Neural progenitor cell (in vitro differentiated cells): ENCODE measurements at regions not wholly inside any gene's neighbourhood (a gene's known extent, or its start where the extent isn't known, plus 50 kb on each side); places are given as distances from the start of the nearest gene placed in this dataset.

Source experiments
- DNase-seq: peaks from one replicate; pipeline ENCODE4 v3.0.0-alpha.2; 2016; ENCODE audit warnings: low spot score
- H2AFZ ChIP-seq: fragments of 200-600 bp; sonication (generic); replicated peaks from 2 replicates; pipeline ENCODE4 v1.6.1; 2016; ENCODE audit warnings: antibody characterized with exemption
- H3F3A ChIP-seq: fragments of 200-600 bp; sonication (generic); 2 replicates; pipeline ENCODE4 v1.6.1; 2016; ENCODE audit warnings: antibody characterized with exemption, low read depth
- H3K27ac ChIP-seq: fragments of 200-600 bp; sonication (generic); 2 replicates; pipeline ENCODE4 v1.5.1; 2016; ENCODE audit warnings: mild to moderate bottlenecking
- H3K27me3 ChIP-seq: fragments of 200-600 bp; sonication (generic); 2 replicates; pipeline ENCODE4 v1.6.1; 2016; ENCODE audit warnings: mild to moderate bottlenecking, moderate library complexity
- H3K36me3 ChIP-seq: fragments of 200-600 bp; sonication (generic); 2 replicates; pipeline ENCODE4 v1.5.1; 2016
- H3K4me1 ChIP-seq: fragments of 200-600 bp; sonication (generic); 2 replicates; pipeline ENCODE4 v1.6.1; 2016; ENCODE audit warnings: mixed run types
- H3K4me2 ChIP-seq: fragments of 200-600 bp; sonication (generic); 2 replicates; pipeline ENCODE4 v1.6.1; 2016
- H3K4me3 ChIP-seq: fragments of 200-600 bp; sonication (generic); 2 replicates; pipeline ENCODE4 v1.5.1; 2016
- H3K79me2 ChIP-seq: fragments of 200-600 bp; sonication (generic); 2 replicates; pipeline ENCODE4 v1.6.1; 2016; ENCODE audit warnings: low read depth
- H3K9ac ChIP-seq: fragments of 200-600 bp; sonication (generic); 2 replicates; pipeline ENCODE4 v1.6.1; 2016
- H3K9me3 ChIP-seq: fragments of 200-600 bp; sonication (generic); 2 replicates; pipeline ENCODE4 v1.5.1; 2016; ENCODE audit warnings: low read depth
- H4K20me1 ChIP-seq: fragments of 200-600 bp; sonication (generic); 2 replicates; pipeline ENCODE4 v1.6.1; 2016; ENCODE audit warnings: low read depth
- H3K27ac Mint-ChIP-seq: 3 replicates; pipeline ENCODE4 v1.8.0; 2021; ENCODE audit warnings: mixed read lengths
- H3K27me3 Mint-ChIP-seq: 2 replicates; pipeline ENCODE4 v1.8.0; 2022; ENCODE audit warnings: low read depth, mild to moderate bottlenecking, inconsistent platforms, moderate library complexity, mixed read lengths; ENCODE audit not compliant: insufficient read depth
- H3K36me3 Mint-ChIP-seq: 3 replicates; pipeline ENCODE4 v1.8.0; 2021; ENCODE audit warnings: mixed read lengths
- H3K4me1 Mint-ChIP-seq: 3 replicates; pipeline ENCODE4 v1.8.0; 2021; ENCODE audit warnings: mixed read lengths
- H3K4me3 Mint-ChIP-seq: 3 replicates; pipeline ENCODE4 v1.8.0; 2021; ENCODE audit warnings: mild to moderate bottlenecking, moderate library complexity, mixed read lengths
- H3K9me3 Mint-ChIP-seq: 3 replicates; pipeline ENCODE4 v1.8.0; 2020; ENCODE audit warnings: mixed read lengths
- EZH2 ChIP-seq: fragments of 200-600 bp; sonication (generic); IDR thresholded peaks from 2 replicates; pipeline ENCODE4 v1.6.1; 2017; ENCODE audit warnings: antibody characterized with exemption, mild to moderate bottlenecking, moderate library complexity
- EZH2phosphoT487 ChIP-seq: fragments of 200-600 bp; sonication (generic); IDR thresholded peaks from 2 replicates; pipeline ENCODE4 v1.6.1; 2017; ENCODE audit warnings: antibody characterized with exemption
- TF ChIP-seq, protein P1 (sequence below): fragments of 200-600 bp; sonication (generic); IDR thresholded peaks from 2 replicates; pipeline ENCODE4 v1.5.1; 2017; ENCODE audit warnings: antibody characterized with exemption, mild to moderate bottlenecking

DNA sequence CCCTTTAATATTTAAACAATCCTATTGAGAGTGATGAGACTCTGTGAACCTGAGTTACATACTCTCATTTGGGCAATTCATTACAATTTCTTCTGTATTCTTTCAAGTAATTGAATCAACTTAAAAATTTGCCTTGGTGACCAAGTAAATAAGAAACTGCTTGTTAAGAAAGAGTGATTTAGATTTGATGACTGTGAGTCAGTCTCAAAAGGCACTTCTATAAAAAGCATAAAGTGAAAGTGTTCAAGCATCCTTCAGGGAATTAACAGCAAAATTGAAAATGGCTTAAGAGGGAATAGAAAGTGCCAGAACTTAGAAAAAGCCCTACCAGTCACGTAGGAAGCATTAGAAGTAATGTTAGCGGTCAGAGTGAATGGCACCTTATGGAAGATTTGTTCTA is 654.7 kb downstream of the EPM2A start:
- Mint-ChIP-seq H3K4me3 (no peak overlapping the region), H3K27me3 (peaks cover 2% of the 10 kb centered on the region), H3K9me3 (no peaks in the 10 kb centered on the region), H3K27ac (no peak overlapping the region), H3K36me3 (no peaks in the 10 kb centered on the region), H3K4me1 (no peaks in the 10 kb centered on the region)
- Histone ChIP-seq H3K4me3 (no peak overlapping the region), H3K36me3 (no peaks in the 10 kb centered on the region), H3K27ac (no peak overlapping the region), H3K9me3 (no peaks in the 10 kb centered on the region), H2AFZ (no peak overlapping the region), H3K79me2 (no peaks in the 10 kb centered on the region), H3K27me3 (no peaks in the 10 kb centered on the region), H3F3A (no peaks in the 10 kb centered on the region), H3K4me1 (no peaks in the 10 kb centered on the region), H3K9ac (no peak overlapping the region), H3K4me2 (no peak overlapping the region), H4K20me1 (no peaks in the 10 kb centered on the region)
- no peak for DNase-seq
- TF ChIP-seq EZH2phosphoT487 (no peak), EZH2 (no peak)
- TF ChIP-seq, protein P1, sequence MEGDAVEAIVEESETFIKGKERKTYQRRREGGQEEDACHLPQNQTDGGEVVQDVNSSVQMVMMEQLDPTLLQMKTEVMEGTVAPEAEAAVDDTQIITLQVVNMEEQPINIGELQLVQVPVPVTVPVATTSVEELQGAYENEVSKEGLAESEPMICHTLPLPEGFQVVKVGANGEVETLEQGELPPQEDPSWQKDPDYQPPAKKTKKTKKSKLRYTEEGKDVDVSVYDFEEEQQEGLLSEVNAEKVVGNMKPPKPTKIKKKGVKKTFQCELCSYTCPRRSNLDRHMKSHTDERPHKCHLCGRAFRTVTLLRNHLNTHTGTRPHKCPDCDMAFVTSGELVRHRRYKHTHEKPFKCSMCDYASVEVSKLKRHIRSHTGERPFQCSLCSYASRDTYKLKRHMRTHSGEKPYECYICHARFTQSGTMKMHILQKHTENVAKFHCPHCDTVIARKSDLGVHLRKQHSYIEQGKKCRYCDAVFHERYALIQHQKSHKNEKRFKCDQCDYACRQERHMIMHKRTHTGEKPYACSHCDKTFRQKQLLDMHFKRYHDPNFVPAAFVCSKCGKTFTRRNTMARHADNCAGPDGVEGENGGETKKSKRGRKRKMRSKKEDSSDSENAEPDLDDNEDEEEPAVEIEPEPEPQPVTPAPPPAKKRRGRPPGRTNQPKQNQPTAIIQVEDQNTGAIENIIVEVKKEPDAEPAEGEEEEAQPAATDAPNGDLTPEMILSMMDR = no peak

DNA sequence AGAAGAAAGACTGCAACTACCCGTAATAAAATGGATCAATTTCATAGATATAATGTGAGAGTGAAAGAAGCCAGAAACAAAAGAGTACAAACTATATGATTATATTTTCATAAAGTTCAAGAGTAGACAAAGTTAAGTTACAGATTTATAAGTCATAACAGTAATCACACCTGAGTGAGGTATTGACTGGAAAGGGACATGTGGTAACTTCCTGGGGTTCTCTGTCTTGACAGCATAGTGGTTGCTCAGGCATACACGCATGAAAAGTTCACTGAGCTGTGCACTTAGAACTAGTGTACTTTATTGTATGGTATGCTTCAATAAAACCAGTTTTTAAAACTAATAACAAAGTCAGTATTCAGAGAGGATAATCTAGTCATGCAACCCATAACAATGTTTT is 653.6 kb downstream of the EPM2A start:
- no peak overlapping the region for H3K4me3 ChIP-seq
- H3K27ac Mint-ChIP-seq = no peak overlapping the region
- no peak overlapping the region for H3K9ac ChIP-seq
- H3K4me3 Mint-ChIP-seq = no peak overlapping the region
- H4K20me1 ChIP-seq = no peaks in the 10 kb centered on the region
- H3K4me2 ChIP-seq = no peak overlapping the region
- no peak overlapping the region for H2AFZ ChIP-seq
- peaks cover 4% of the 10 kb centered on the region for H3K4me1 Mint-ChIP-seq
- no peak for DNase-seq
- H3K9me3 ChIP-seq = no peaks in the 10 kb centered on the region
- H3K27me3 ChIP-seq = no peaks in the 10 kb centered on the region
- no peaks in the 10 kb centered on the region for H3K79me2 ChIP-seq
- H3K9me3 Mint-ChIP-seq = no peaks in the 10 kb centered on the region
- TF ChIP-seq EZH2phosphoT487 (no peak), EZH2 (no peak)
- TF ChIP-seq, protein P1 = no peak
- H3K4me1 ChIP-seq = no peaks in the 10 kb centered on the region
- peaks cover 2% of the 10 kb centered on the region for H3K27me3 Mint-ChIP-seq
- no peaks in the 10 kb centered on the region for H3K36me3 Mint-ChIP-seq
- H3K27ac ChIP-seq = no peak overlapping the region
- H3K36me3 ChIP-seq = no peaks in the 10 kb centered on the region
- H3F3A ChIP-seq = no peaks in the 10 kb centered on the region

DNA sequence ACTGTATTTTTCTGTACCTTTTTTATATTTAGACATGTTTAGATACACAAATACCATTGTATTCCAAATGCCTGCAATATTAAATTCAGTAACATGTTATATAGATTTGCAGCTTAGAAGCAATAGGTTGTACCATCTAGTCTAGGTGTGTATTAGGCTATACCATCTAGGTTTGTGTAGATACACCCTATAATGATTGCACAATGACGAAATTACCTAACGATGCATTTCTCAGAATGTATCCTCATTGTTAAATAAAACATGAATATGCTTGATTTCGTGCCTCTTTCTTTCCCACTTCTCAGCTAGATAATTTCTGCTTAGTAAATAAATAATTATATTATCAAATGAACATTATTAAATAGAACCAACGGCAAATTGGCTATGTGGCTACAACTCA is 653.0 kb downstream of the EPM2A start:
- Histone ChIP-seq H3K4me3 (no peak overlapping the region), H4K20me1 (no peaks in the 10 kb centered on the region), H3K9me3 (no peaks in the 10 kb centered on the region), H3K27me3 (no peaks in the 10 kb centered on the region), H2AFZ (no peak overlapping the region), H3K9ac (no peak overlapping the region), H3K4me2 (no peak overlapping the region), H3K36me3 (no peaks in the 10 kb centered on the region), H3K4me1 (no peaks in the 10 kb centered on the region), H3K79me2 (no peaks in the 10 kb centered on the region), H3F3A (no peaks in the 10 kb centered on the region), H3K27ac (no peak overlapping the region)
- Mint-ChIP-seq H3K27ac (no peak overlapping the region), H3K4me1 (peaks cover 4% of the 10 kb centered on the region), H3K27me3 (peaks cover 2% of the 10 kb centered on the region), H3K36me3 (no peaks in the 10 kb centered on the region), H3K4me3 (no peak overlapping the region), H3K9me3 (no peaks in the 10 kb centered on the region)
- DNase-seq = no peak
- no peak for TF ChIP-seq EZH2
- no peak for TF ChIP-seq EZH2phosphoT487
- TF ChIP-seq, protein P1 = no peak
